GM18507 (cell line): ENCODE measurements at regions not wholly inside any gene's neighbourhood (a gene's known extent, or its start where the extent isn't known, plus 50 kb on each side); places are given as distances from the start of the nearest gene placed in this dataset.
A peak's percentile ranks its signal among the peaks of the same experiment; 100 is the strongest.
"Not testable (repeated sequence)": the region's sequence is repeated elsewhere in the genome, so short reads cannot be mapped to it uniquely, and the experiment has no call there.

ENCODE experiments used
- DNase-seq: peaks from one replicate; pipeline ENCODE4 v3.0.0; 2011; ENCODE audit warnings: low read depth; ENCODE audit not compliant: insufficient read length; ENCODE audit errors: extremely low spot score
- FAIRE-seq: peaks from 2 replicates; lab custom pipeline; 2011; peaks lifted over from hg19 to GRCh38; lab: Jason Lieb, UNC

- no peak for FAIRE-seq
- DNase-seq: no peak
These were observed 100.1 kb upstream of the SPATA12 start for GRCh38 chr3:56960234-56960917.

GRCh38 chr3:56958879-56959278 lies 101.6 kb upstream of the SPATA12 start:
- no peak for FAIRE-seq
- DNase-seq: no peak

- DNase-seq: no peak
- FAIRE-seq: no peak
These were observed 102.9 kb upstream of the SPATA12 start for GRCh38 chr3:56957522-56957921.

GRCh38 chr3:56956906-56957305 lies 103.6 kb upstream of the SPATA12 start:
- no peak for FAIRE-seq
- DNase-seq: no peak

- DNase-seq: no peak
- FAIRE-seq: no peak
These were observed 104.9 kb upstream of the SPATA12 start for GRCh38 chr3:56955492-56956111.

- FAIRE-seq (no peak), DNase-seq (no peak)
These were observed 106.3 kb upstream of the SPATA12 start for GRCh38 chr3:56954125-56954524.

- FAIRE-seq (no peak), DNase-seq (no peak)
These were observed 107.6 kb upstream of the SPATA12 start for GRCh38 chr3:56952846-56953245.

GRCh38 chr3:56952061-56952460 lies 108.4 kb upstream of the SPATA12 start:
- FAIRE-seq (no peak), DNase-seq (no peak)

GRCh38 chr3:56951366-56951765 lies 109.1 kb upstream of the SPATA12 start:
- FAIRE-seq: no peak
- no peak for DNase-seq

- not testable (repeated sequence) for FAIRE-seq, DNase-seq
These were observed 115.1 kb upstream of the SPATA12 start for GRCh38 chr3:56945378-56945777.

GRCh38 chr3:56942523-56942922 lies 117.9 kb upstream of the SPATA12 start:
- FAIRE-seq: peak; percentile 33
- DNase-seq: no peak

GRCh38 chr3:56940976-56941375 lies 119.5 kb upstream of the SPATA12 start:
- no peak for DNase-seq
- no peak for FAIRE-seq

- no peak for FAIRE-seq
These were observed 120.1 kb upstream of the SPATA12 start for GRCh38 chr3:56940321-56940720.

GRCh38 chr3:56939834-56940233 lies 120.6 kb upstream of the SPATA12 start:
- DNase-seq: no peak

More at GRCh38 chr3:56940321-56940720, 120.1 kb upstream of the SPATA12 start:
- DNase-seq: no peak

GRCh38 chr3:56938530-56938929 lies 121.9 kb upstream of the SPATA12 start:
- FAIRE-seq (no peak), DNase-seq (no peak)

More at GRCh38 chr3:56939834-56940233, 120.6 kb upstream of the SPATA12 start:
- no peak for FAIRE-seq

GRCh38 chr3:56937580-56937979 lies 122.9 kb upstream of the SPATA12 start:
- FAIRE-seq (no peak), DNase-seq (no peak)

- no peak for FAIRE-seq
These were observed 124.7 kb upstream of the SPATA12 start for GRCh38 chr3:56935811-56936210.

GRCh38 chr3:56934481-56934880 lies 126.0 kb upstream of the SPATA12 start:
- not testable (repeated sequence) for DNase-seq, FAIRE-seq

More at GRCh38 chr3:56935811-56936210, 124.7 kb upstream of the SPATA12 start:
- no peak for DNase-seq

- FAIRE-seq (no peak), DNase-seq (no peak)
These were observed 126.7 kb upstream of the SPATA12 start for GRCh38 chr3:56933803-56934202.

- no peak for FAIRE-seq
- no peak for DNase-seq
These were observed 127.6 kb upstream of the SPATA12 start for GRCh38 chr3:56932866-56933265.

- DNase-seq (no peak), FAIRE-seq (no peak)
These were observed 128.6 kb upstream of the SPATA12 start for GRCh38 chr3:56931836-56932235.
